SU-DHL-6 (cell line): ENCODE measurements at regions not wholly inside any gene's neighbourhood (a gene's known extent, or its start where the extent isn't known, plus 50 kb on each side); places are given as distances from the start of the nearest gene placed in this dataset.

ENCODE experiments used
- H2AFZ ChIP-seq: fragments of 200-600 bp; sonication (generic); 2 replicates; pipeline ENCODE4 v1.6.1; 2014; ENCODE audit warnings: low read depth, mild to moderate bottlenecking, moderate library complexity, mixed read lengths, antibody characterized with exemption, low read length; ENCODE audit not compliant: severe bottlenecking
- H3F3A ChIP-seq: fragments of 200-600 bp; shearing (Covaris generic); 2 replicates; pipeline ENCODE4 v1.6.0; 2016; ENCODE audit warnings: antibody characterized with exemption, mild to moderate bottlenecking; ENCODE audit not compliant: insufficient read depth
- H3K27ac ChIP-seq: fragments of 200-600 bp; sonication (generic); 2 replicates; pipeline ENCODE4 v1.5.1; 2016; ENCODE audit warnings: low read depth, mild to moderate bottlenecking, low read length, moderate library complexity, mixed read lengths
- H3K27me3 ChIP-seq: fragments of 200-600 bp; sonication (generic), shearing (Covaris generic); 2 replicates; pipeline ENCODE4 v1.6.0; 2014; ENCODE audit warnings: mild to moderate bottlenecking, low read length
- H3K36me3 ChIP-seq: fragments of 200-600 bp; sonication (generic); 2 replicates; pipeline ENCODE4 v1.6.1; 2014; ENCODE audit warnings: mild to moderate bottlenecking, low read length, mixed read lengths
- H3K4me2 ChIP-seq: fragments of 300-600, 200-600 bp; shearing (Covaris generic), sonication (generic); 2 replicates; pipeline ENCODE4 v1.6.0; 2014; ENCODE audit warnings: low read length, low read depth, mild to moderate bottlenecking; ENCODE audit not compliant: poor library complexity, severe bottlenecking
- H3K4me3 ChIP-seq: fragments of 200-600 bp; sonication (generic); 2 replicates; pipeline ENCODE4 v1.5.1; 2014; ENCODE audit warnings: antibody characterized with exemption, low read length, mild to moderate bottlenecking, mixed read lengths; ENCODE audit not compliant: insufficient read depth, poor library complexity, severe bottlenecking
- H3K79me2 ChIP-seq: fragments of 200-600 bp; sonication (generic); 2 replicates; pipeline ENCODE4 v1.6.1; 2014; ENCODE audit warnings: mild to moderate bottlenecking, low read length, moderate library complexity; ENCODE audit not compliant: insufficient read depth
- H3K9ac ChIP-seq: fragments of 200-600 bp; sonication (generic); 2 replicates; pipeline ENCODE4 v1.7.0; 2014; ENCODE audit warnings: mild to moderate bottlenecking, low read length
- H3K9me2 ChIP-seq: fragments of 200-600 bp; sonication (generic); replicated peaks from 2 replicates; pipeline ENCODE4 v1.6.1; 2014; ENCODE audit warnings: low read length; ENCODE audit not compliant: insufficient read depth
- H3K9me3 ChIP-seq: fragments of 200-600 bp; sonication (generic); 2 replicates; pipeline ENCODE4 v1.6.1; 2014; ENCODE audit warnings: low read length, mixed read lengths; ENCODE audit not compliant: insufficient read depth
- H4K20me1 ChIP-seq: fragments of 200-600 bp; sonication (generic); 2 replicates; pipeline ENCODE4 v1.6.1; 2014; ENCODE audit warnings: low read depth, mild to moderate bottlenecking, antibody characterized with exemption, low read length, moderate library complexity, mixed read lengths
- CTCF ChIP-seq: fragments of 200-600 bp; sonication (generic); IDR thresholded peaks from one replicate; pipeline ENCODE4 v1.5.1; 2017; ENCODE audit warnings: antibody characterized with exemption, mild to moderate bottlenecking, low read length, moderate library complexity; ENCODE audit not compliant: insufficient read depth, poor library complexity, severe bottlenecking
- EZH2phosphoT487 ChIP-seq: fragments of 200-600 bp; sonication (generic), shearing (Covaris generic); conservative IDR thresholded peaks from 2 replicates; pipeline ENCODE4 v1.6.1; 2018; ENCODE audit warnings: mild to moderate bottlenecking, antibody characterized with exemption, low read length, moderate library complexity, mixed read lengths

- Histone ChIP-seq H3K79me2 (no peaks in the 10 kb centered on the region), H2AFZ (no peak overlapping the region), H3K27me3 (no peaks in the 10 kb centered on the region), H3K4me3 (no peak overlapping the region), H3K9me3 (no peaks in the 10 kb centered on the region), H3K36me3 (no peaks in the 10 kb centered on the region), H3K9me2 (no peaks in the 10 kb centered on the region), H3F3A (no peaks in the 10 kb centered on the region), H4K20me1 (no peaks in the 10 kb centered on the region), H3K27ac (no peak overlapping the region), H3K4me2 (no peak overlapping the region), H3K9ac (no peak overlapping the region)
- no peak for TF ChIP-seq CTCF
- TF ChIP-seq EZH2phosphoT487, result no peak
Observed at GRCh38 chr13:31049833-31050232, 111.9 kb downstream of the HSPH1 start.

GRCh38 chr13:31049083-31049482 lies 112.6 kb downstream of the HSPH1 start:
- Histone ChIP-seq H3K27me3 (no peaks in the 10 kb centered on the region), H3K36me3 (no peaks in the 10 kb centered on the region)

GRCh38 chr13:31048521-31048920 lies 113.2 kb downstream of the HSPH1 start:
- H3K27ac ChIP-seq, result no peak overlapping the region
- no peak overlapping the region for H2AFZ ChIP-seq
- no peaks in the 10 kb centered on the region for H4K20me1 ChIP-seq
- H3K79me2 ChIP-seq, result no peaks in the 10 kb centered on the region
- no peaks in the 10 kb centered on the region for H3K27me3 ChIP-seq
- no peaks in the 10 kb centered on the region for H3F3A ChIP-seq
- H3K36me3 ChIP-seq, result no peaks in the 10 kb centered on the region
- no peaks in the 10 kb centered on the region for H3K9me3 ChIP-seq
- no peak overlapping the region for H3K4me3 ChIP-seq
- no peak for TF ChIP-seq CTCF
- no peak for TF ChIP-seq EZH2phosphoT487
- H3K4me2 ChIP-seq, result no peak overlapping the region
- no peaks in the 10 kb centered on the region for H3K9me2 ChIP-seq
- H3K9ac ChIP-seq, result no peak overlapping the region

More at GRCh38 chr13:31049083-31049482, 112.6 kb downstream of the HSPH1 start:
- no peaks in the 10 kb centered on the region for H3K9me3 ChIP-seq
- TF ChIP-seq CTCF (no peak), EZH2phosphoT487 (no peak)
- no peak overlapping the region for H3K9ac ChIP-seq
- no peaks in the 10 kb centered on the region for H3F3A ChIP-seq
- no peaks in the 10 kb centered on the region for H3K79me2 ChIP-seq
- no peaks in the 10 kb centered on the region for H3K9me2 ChIP-seq
- H4K20me1 ChIP-seq, result no peaks in the 10 kb centered on the region
- no peak overlapping the region for H3K27ac ChIP-seq
- H3K4me2 ChIP-seq, result no peak overlapping the region
- no peak overlapping the region for H3K4me3 ChIP-seq
- H2AFZ ChIP-seq, result no peak overlapping the region
